Activated T-helper 2 cell treated with anti-CD3 and anti-CD28 coated beads, Interferon-gamma antibody, Interleukin-2, Interleukin-4, amounts not matched to agents 10 μg/mL and 5 μg/mL and 100 μg/mL, durations not matched to agents 14 hours and 24 hours and 36 hours (primary cell): ENCODE measurements at regions not wholly inside any gene's neighbourhood (a gene's known extent, or its start where the extent isn't known, plus 50 kb on each side); places are given as distances from the start of the nearest gene placed in this dataset.

Experiments
- DNase-seq: peaks from one replicate; pipeline ENCODE4 v3.0.0; 2021; ENCODE audit warnings: low spot score
- H3K27ac Mint-ChIP-seq: one replicate; pipeline ENCODE4 v1.8.0; 2021; ENCODE audit warnings: mixed read lengths
- H3K27me3 Mint-ChIP-seq: one replicate; pipeline ENCODE4 v1.8.0; 2021; ENCODE audit warnings: low read depth, mixed read lengths
- H3K36me3 Mint-ChIP-seq: one replicate; pipeline ENCODE4 v1.8.0; 2021; ENCODE audit warnings: low read depth, mixed read lengths
- H3K4me1 Mint-ChIP-seq: one replicate; pipeline ENCODE4 v1.8.0; 2021; ENCODE audit warnings: low read depth, mixed read lengths
- H3K4me3 Mint-ChIP-seq: one replicate; pipeline ENCODE4 v1.8.0; 2021; ENCODE audit warnings: low read depth, mild to moderate bottlenecking, moderate library complexity, mixed read lengths
- H3K9me3 Mint-ChIP-seq: one replicate; pipeline ENCODE4 v1.8.0; 2021; ENCODE audit warnings: mixed read lengths
- intact Hi-C: fragments of 100-400 bp; cut with micrococcal nuclease; formaldehyde crosslinking; loops from one replicate; pipeline ENCODE4 v1.15.1; 2023

- DNase-seq: no peak
- H3K9me3 Mint-ChIP-seq: no peaks in the 10 kb centered on the region
- no peaks in the 10 kb centered on the region for H3K27me3 Mint-ChIP-seq
- H3K36me3 Mint-ChIP-seq: no peaks in the 10 kb centered on the region
- no peaks in the 10 kb centered on the region for H3K4me1 Mint-ChIP-seq
- intact Hi-C loops: no loop called here
- H3K4me3 Mint-ChIP-seq: no peak overlapping the region
- no peak overlapping the region for H3K27ac Mint-ChIP-seq
Measured at GRCh38 chr3:180382638-180383180, 219.3 kb upstream of the TTC14 start.

GRCh38 chr3:180383332-180384020, 218.5 kb upstream of the TTC14 start:
- no peak overlapping the region for H3K27ac Mint-ChIP-seq
- no peak for DNase-seq
- H3K36me3 Mint-ChIP-seq: no peaks in the 10 kb centered on the region
- no peaks in the 10 kb centered on the region for H3K4me1 Mint-ChIP-seq
- intact Hi-C loops: no loop called here
- H3K9me3 Mint-ChIP-seq: no peaks in the 10 kb centered on the region
- no peaks in the 10 kb centered on the region for H3K27me3 Mint-ChIP-seq
- H3K4me3 Mint-ChIP-seq: no peak overlapping the region

GRCh38 chr3:180390313-180390712, 211.7 kb upstream of the TTC14 start:
- Mint-ChIP-seq H3K9me3 (no peaks in the 10 kb centered on the region), H3K27me3 (no peaks in the 10 kb centered on the region), H3K4me1 (no peaks in the 10 kb centered on the region), H3K36me3 (no peaks in the 10 kb centered on the region), H3K27ac (no peak overlapping the region), H3K4me3 (no peak overlapping the region)
- DNase-seq: no peak
- intact Hi-C loops: no loop called here

- Mint-ChIP-seq H3K27ac (no peak overlapping the region), H3K9me3 (no peaks in the 10 kb centered on the region), H3K36me3 (no peaks in the 10 kb centered on the region), H3K27me3 (no peaks in the 10 kb centered on the region), H3K4me3 (no peak overlapping the region), H3K4me1 (no peaks in the 10 kb centered on the region)
- intact Hi-C loops: no loop called here
- DNase-seq: no peak
Measured at GRCh38 chr3:180391001-180391400, 211.0 kb upstream of the TTC14 start.

- no peak for DNase-seq
- intact Hi-C loops: no loop called here
- H3K36me3 Mint-ChIP-seq: no peaks in the 10 kb centered on the region
- H3K9me3 Mint-ChIP-seq: no peaks in the 10 kb centered on the region
- no peaks in the 10 kb centered on the region for H3K4me1 Mint-ChIP-seq
- no peaks in the 10 kb centered on the region for H3K27me3 Mint-ChIP-seq
- no peak overlapping the region for H3K4me3 Mint-ChIP-seq
- H3K27ac Mint-ChIP-seq: no peak overlapping the region
Measured at GRCh38 chr3:180401226-180401625, 200.7 kb upstream of the TTC14 start.

GRCh38 chr3:180402471-180403073, 199.4 kb upstream of the TTC14 start:
- no peak overlapping the region for H3K27ac Mint-ChIP-seq
- intact Hi-C loops: no loop called here
- H3K36me3 Mint-ChIP-seq: no peaks in the 10 kb centered on the region
- H3K27me3 Mint-ChIP-seq: no peaks in the 10 kb centered on the region
- H3K4me3 Mint-ChIP-seq: no peak overlapping the region
- no peaks in the 10 kb centered on the region for H3K9me3 Mint-ChIP-seq
- H3K4me1 Mint-ChIP-seq: no peaks in the 10 kb centered on the region
- DNase-seq: no peak

- no peak overlapping the region for H3K27ac Mint-ChIP-seq
- no peaks in the 10 kb centered on the region for H3K27me3 Mint-ChIP-seq
- DNase-seq: no peak
- intact Hi-C loops: no loop called here
- H3K36me3 Mint-ChIP-seq: no peaks in the 10 kb centered on the region
- no peaks in the 10 kb centered on the region for H3K9me3 Mint-ChIP-seq
- no peak overlapping the region for H3K4me3 Mint-ChIP-seq
- H3K4me1 Mint-ChIP-seq: no peaks in the 10 kb centered on the region
Measured at GRCh38 chr3:180403156-180403555, 198.8 kb upstream of the TTC14 start.

- no peak overlapping the region for H3K4me3 Mint-ChIP-seq
- no peaks in the 10 kb centered on the region for H3K36me3 Mint-ChIP-seq
- DNase-seq: no peak
- H3K27ac Mint-ChIP-seq: no peak overlapping the region
- H3K4me1 Mint-ChIP-seq: no peaks in the 10 kb centered on the region
- intact Hi-C loops: no loop called here
- no peaks in the 10 kb centered on the region for H3K27me3 Mint-ChIP-seq
- no peaks in the 10 kb centered on the region for H3K9me3 Mint-ChIP-seq
Measured at GRCh38 chr3:180408654-180409053, 193.3 kb upstream of the TTC14 start.

GRCh38 chr3:180409170-180409569, 192.8 kb upstream of the TTC14 start:
- H3K9me3 Mint-ChIP-seq: no peaks in the 10 kb centered on the region
- H3K27me3 Mint-ChIP-seq: no peaks in the 10 kb centered on the region
- DNase-seq: no peak
- no peak overlapping the region for H3K4me3 Mint-ChIP-seq
- no peak overlapping the region for H3K27ac Mint-ChIP-seq
- no peaks in the 10 kb centered on the region for H3K36me3 Mint-ChIP-seq
- H3K4me1 Mint-ChIP-seq: no peaks in the 10 kb centered on the region
- intact Hi-C loops: no loop called here

GRCh38 chr3:180409883-180410282, 192.1 kb upstream of the TTC14 start:
- no peaks in the 10 kb centered on the region for H3K36me3 Mint-ChIP-seq
- no peak overlapping the region for H3K27ac Mint-ChIP-seq
- no peaks in the 10 kb centered on the region for H3K9me3 Mint-ChIP-seq
- H3K27me3 Mint-ChIP-seq: no peaks in the 10 kb centered on the region
- intact Hi-C loops: no loop called here
- no peaks in the 10 kb centered on the region for H3K4me1 Mint-ChIP-seq
- DNase-seq: no peak
- no peak overlapping the region for H3K4me3 Mint-ChIP-seq

- Mint-ChIP-seq H3K4me1 (no peaks in the 10 kb centered on the region), H3K9me3 (no peaks in the 10 kb centered on the region), H3K36me3 (no peaks in the 10 kb centered on the region), H3K4me3 (no peak overlapping the region), H3K27me3 (no peaks in the 10 kb centered on the region), H3K27ac (no peak overlapping the region)
- no peak for DNase-seq
- intact Hi-C loops: no loop called here
Measured at GRCh38 chr3:180414157-180414556, 187.8 kb upstream of the TTC14 start.

GRCh38 chr3:180416111-180416594, 185.8 kb upstream of the TTC14 start:
- Mint-ChIP-seq H3K36me3 (no peaks in the 10 kb centered on the region), H3K4me1 (no peaks in the 10 kb centered on the region), H3K27me3 (no peaks in the 10 kb centered on the region), H3K9me3 (no peaks in the 10 kb centered on the region), H3K27ac (no peak overlapping the region), H3K4me3 (no peak overlapping the region)
- no peak for DNase-seq
- intact Hi-C loops: no loop called here

GRCh38 chr3:180417241-180417640, 184.7 kb upstream of the TTC14 start:
- no peaks in the 10 kb centered on the region for H3K4me1 Mint-ChIP-seq
- intact Hi-C loops: no loop called here
- no peak for DNase-seq
- no peak overlapping the region for H3K4me3 Mint-ChIP-seq
- no peaks in the 10 kb centered on the region for H3K27me3 Mint-ChIP-seq
- no peaks in the 10 kb centered on the region for H3K9me3 Mint-ChIP-seq
- H3K36me3 Mint-ChIP-seq: no peaks in the 10 kb centered on the region
- H3K27ac Mint-ChIP-seq: no peak overlapping the region
